ENCODE measurements at regions not wholly inside any gene's neighbourhood (a gene's known extent, or its start where the extent isn't known, plus 50 kb on each side); places are given as distances from the start of the nearest gene placed in this dataset.

- TF ChIP-seq SIN3A (IDR thresholded peaks at IDR 0.05; ENCODE audit: borderline replicate concordance, insufficient read depth, low read depth, low read length) (no peak), REST (IDR thresholded peaks at IDR 0.05; ENCODE audit: insufficient read depth in 1 of 2, low read depth in 2 of 2, low read length in 1 of 2) (no peak), CTCF (IDR thresholded peaks at IDR 0.05) (no peak)
Measured at GRCh38 chr5:38036765-38037164, 196.9 kb upstream of the GDNF start.
